OCI-LY1 (cell line): ENCODE measurements at regions not wholly inside any gene's neighbourhood (a gene's known extent, or its start where the extent isn't known, plus 50 kb on each side); places are given as distances from the start of the nearest gene placed in this dataset.

ENCODE experiments used
- H2AFZ ChIP-seq: fragments of 200-600 bp; sonication (generic), shearing (Covaris generic); 2 replicates; pipeline ENCODE4 v1.6.0; 2014; ENCODE audit warnings: antibody characterized with exemption, mild to moderate bottlenecking, low read length
- H3F3A ChIP-seq: fragments of 200-600 bp; sonication (generic), shearing (Covaris generic); 2 replicates; pipeline ENCODE4 v1.6.0; 2014; ENCODE audit warnings: mild to moderate bottlenecking, antibody characterized with exemption, low read length, moderate library complexity; ENCODE audit not compliant: insufficient read depth
- H3K27ac ChIP-seq: fragments of 200-600 bp; sonication (generic); 2 replicates; pipeline ENCODE4 v1.5.1; 2014; ENCODE audit warnings: low read length, mixed run types, mild to moderate bottlenecking, low read depth; ENCODE audit not compliant: poor library complexity, severe bottlenecking
- H3K27me3 ChIP-seq: fragments of 200-600 bp; sonication (generic); 2 replicates; pipeline ENCODE4 v1.6.0; 2014; ENCODE audit warnings: antibody characterized with exemption, mild to moderate bottlenecking, low read length, moderate library complexity; ENCODE audit not compliant: insufficient read depth
- H3K36me3 ChIP-seq: fragments of 200-600 bp; sonication (generic); 2 replicates; pipeline ENCODE4 v1.6.1; 2014; ENCODE audit warnings: mild to moderate bottlenecking, antibody characterized with exemption, low read length, moderate library complexity, mixed read lengths; ENCODE audit not compliant: insufficient read depth
- H3K4me1 ChIP-seq: fragments of 200-600 bp; sonication (generic); 2 replicates; pipeline ENCODE4 v1.5.1; 2014; ENCODE audit warnings: mild to moderate bottlenecking, low read length, moderate library complexity; ENCODE audit not compliant: insufficient read depth, severe bottlenecking
- H3K4me2 ChIP-seq: fragments of 200-600 bp; sonication (generic), shearing (Covaris generic); 2 replicates; pipeline ENCODE4 v1.6.1; 2014; ENCODE audit warnings: low read length
- H3K4me3 ChIP-seq: fragments of 200-600 bp; sonication (generic); 2 replicates; pipeline ENCODE4 v1.5.1; 2014; ENCODE audit warnings: low read length, low read depth, mild to moderate bottlenecking, mixed read lengths; ENCODE audit not compliant: poor library complexity, severe bottlenecking
- H3K79me2 ChIP-seq: fragments of 200-600 bp; shearing (Covaris generic); 2 replicates; pipeline ENCODE4 v1.6.1; 2016; ENCODE audit warnings: mixed run types, low read length, mixed read lengths; ENCODE audit not compliant: insufficient read depth
- H3K9ac ChIP-seq: fragments of 200-600 bp; sonication (generic), shearing (Covaris generic); 2 replicates; pipeline ENCODE4 v1.6.1; 2014; ENCODE audit warnings: mild to moderate bottlenecking, low read length, mixed read lengths
- H3K9me2 ChIP-seq: fragments of 200-600 bp; sonication (generic), shearing (Covaris generic); 2 replicates; pipeline ENCODE4 v1.6.1; 2014; ENCODE audit warnings: low read depth, mild to moderate bottlenecking, low read length, mixed read lengths
- H3K9me3 ChIP-seq: fragments of 200-600 bp; shearing (Covaris generic); 2 replicates; pipeline ENCODE4 v1.6.1; 2014; ENCODE audit warnings: low read length, mixed read lengths
- H4K20me1 ChIP-seq: fragments of 200-600 bp; sonication (generic), shearing (Covaris generic); 2 replicates; pipeline ENCODE4 v1.6.0; 2016; ENCODE audit warnings: mild to moderate bottlenecking, low read length; ENCODE audit not compliant: insufficient read depth
- CTCF ChIP-seq: fragments of 200-600 bp; sonication (generic), shearing (Covaris generic); IDR thresholded peaks from 2 replicates; pipeline ENCODE4 v1.5.1; 2017; ENCODE audit warnings: mild to moderate bottlenecking, antibody characterized with exemption, low read length, moderate library complexity, mixed read lengths
- EZH2 ChIP-seq: fragments of 200-600 bp; sonication (generic), shearing (Covaris generic); IDR thresholded peaks from 2 replicates; pipeline ENCODE4 v1.8.0; 2017; ENCODE audit warnings: borderline replicate concordance, mixed run types, mild to moderate bottlenecking, antibody characterized with exemption, low read length, moderate library complexity, mixed read lengths

- no peaks in the 10 kb centered on the region for H3K4me1 ChIP-seq
- no peak overlapping the region for H3K27ac ChIP-seq
- TF ChIP-seq EZH2 (no peak), CTCF (no peak)
- H2AFZ ChIP-seq: no peak overlapping the region
- H3K4me3 ChIP-seq: no peak overlapping the region
- H3K9ac ChIP-seq: no peak overlapping the region
- no peaks in the 10 kb centered on the region for H3F3A ChIP-seq
- no peaks in the 10 kb centered on the region; the same call in 1 of the 2 replicates for H3K27me3 ChIP-seq
- H4K20me1 ChIP-seq: no peaks in the 10 kb centered on the region
- H3K79me2 ChIP-seq: no peaks in the 10 kb centered on the region
- no peaks in the 10 kb centered on the region for H3K9me2 ChIP-seq
- H3K36me3 ChIP-seq: no peaks in the 10 kb centered on the region
- H3K9me3 ChIP-seq: no peaks in the 10 kb centered on the region
- H3K4me2 ChIP-seq: no peak overlapping the region
Measured at GRCh38 chr22:47232753-47233152, 470.3 kb downstream of the TBC1D22A start.

GRCh38 chr22:47232197-47232596 lies 469.7 kb downstream of the TBC1D22A start:
- Histone ChIP-seq H3K4me3 (no peak overlapping the region), H3K9ac (no peak overlapping the region), H2AFZ (no peak overlapping the region), H3K9me2 (no peaks in the 10 kb centered on the region), H3K27me3 (no peaks in the 10 kb centered on the region; the same call in 1 of the 2 replicates), H3K36me3 (no peaks in the 10 kb centered on the region), H4K20me1 (no peaks in the 10 kb centered on the region), H3K9me3 (no peaks in the 10 kb centered on the region), H3K4me2 (no peak overlapping the region), H3K4me1 (no peaks in the 10 kb centered on the region), H3F3A (no peaks in the 10 kb centered on the region), H3K27ac (no peak overlapping the region), H3K79me2 (no peaks in the 10 kb centered on the region)
- TF ChIP-seq CTCF (no peak), EZH2 (no peak)

GRCh38 chr22:47231759-47232158 lies 469.3 kb downstream of the TBC1D22A start:
- Histone ChIP-seq H3K4me2 (no peak overlapping the region), H3K4me3 (no peak overlapping the region), H4K20me1 (no peaks in the 10 kb centered on the region), H3K9me2 (no peaks in the 10 kb centered on the region), H3K4me1 (no peaks in the 10 kb centered on the region), H2AFZ (no peak overlapping the region), H3K9ac (no peak overlapping the region), H3K27me3 (no peaks in the 10 kb centered on the region; the same call in 1 of the 2 replicates), H3F3A (no peaks in the 10 kb centered on the region), H3K79me2 (no peaks in the 10 kb centered on the region), H3K36me3 (no peaks in the 10 kb centered on the region), H3K9me3 (no peaks in the 10 kb centered on the region), H3K27ac (no peak overlapping the region)
- TF ChIP-seq CTCF: no peak
- no peak for TF ChIP-seq EZH2
